ENCODE measurements at regions not wholly inside any gene's neighbourhood (a gene's known extent, or its start where the extent isn't known, plus 50 kb on each side); places are given as distances from the start of the nearest gene placed in this dataset.
"Not testable (repeated sequence)": the region's sequence is repeated elsewhere in the genome, so short reads cannot be mapped to it uniquely, and the experiment has no call there.

DNA sequence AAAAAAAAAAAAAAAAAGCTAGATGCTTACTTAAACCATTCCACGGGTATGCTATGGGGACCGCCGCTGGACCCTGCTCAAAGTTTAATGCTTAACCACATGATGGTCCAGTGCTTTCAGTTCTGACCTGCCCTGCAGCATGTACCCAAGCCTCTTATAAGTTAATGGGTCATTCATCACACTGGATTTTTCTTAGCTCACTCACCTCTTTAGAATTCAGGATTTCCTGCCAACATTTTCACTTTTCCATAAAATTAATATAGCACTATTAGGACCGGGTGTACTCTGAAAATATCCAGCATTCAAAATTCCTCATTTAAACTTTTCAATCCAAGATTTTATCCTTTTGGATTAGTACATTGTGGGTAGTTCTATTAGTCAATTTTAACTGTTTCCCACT, 140.8 kb downstream of the ALDH8A1 start:
- no peak overlapping the region for H3K4me3 ChIP-seq (ENCODE audit: extremely low read depth, insufficient read depth, low read length, poor library complexity, severe bottlenecking)
- 78 to 100% methylated on average over 3 of the region's 4 CpGs for WGBS, 2 experiments (ENCODE audit: insufficient coverage in 2 of 2)
- H3K9me3 ChIP-seq (ENCODE audit: control insufficient read depth, low read length), result no peaks in the 10 kb centered on the region
- no peaks in the 10 kb centered on the region for H3K4me1 ChIP-seq (ENCODE audit: control insufficient read depth, insufficient read depth, low read length, poor library complexity, severe bottlenecking)
- H3K36me3 ChIP-seq (ENCODE audit: control insufficient read depth, insufficient read depth, low read length), result no peaks in the 10 kb centered on the region
- no peak overlapping the region for H3K27ac ChIP-seq (ENCODE audit: low read depth, low read length, severe bottlenecking)

DNA sequence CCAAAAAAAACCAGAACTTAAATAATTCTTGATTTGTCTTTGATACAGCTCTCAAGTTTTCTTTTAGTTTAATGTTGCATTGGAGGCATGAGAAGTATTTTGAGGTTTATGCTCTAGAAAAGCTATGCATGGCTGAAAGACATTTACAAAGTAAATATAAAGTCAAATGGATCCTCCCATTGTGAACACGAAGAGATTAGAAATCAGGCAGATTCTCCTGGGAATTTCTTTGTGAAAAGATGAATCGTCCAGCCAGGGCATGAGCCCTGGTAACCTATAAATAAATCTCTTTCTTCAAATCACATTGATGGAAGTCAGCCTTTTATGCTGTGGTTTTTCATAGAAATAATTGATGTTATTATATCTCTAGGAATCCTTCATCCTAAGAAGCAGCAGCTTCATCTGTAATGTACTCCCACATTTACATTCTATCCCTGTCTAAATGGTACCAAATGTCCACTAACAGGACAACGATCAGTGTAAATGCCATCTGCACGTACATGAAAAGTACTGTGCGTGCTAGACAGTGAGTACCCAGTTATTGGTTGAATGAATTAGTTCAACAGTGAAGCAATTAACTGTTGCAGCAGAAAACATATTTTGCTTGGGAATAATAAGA, 143.6 kb downstream of the ALDH8A1 start:
- H3K4me3 ChIP-seq (ENCODE audit: extremely low read depth, insufficient read depth, low read length, poor library complexity, severe bottlenecking), result no peak overlapping the region
- no peaks in the 10 kb centered on the region for H3K36me3 ChIP-seq (ENCODE audit: control insufficient read depth, insufficient read depth, low read length)
- H3K4me1 ChIP-seq (ENCODE audit: control insufficient read depth, insufficient read depth, low read length, poor library complexity, severe bottlenecking), result peaks cover 10% of the 10 kb centered on the region
- no peak overlapping the region for H3K27ac ChIP-seq (ENCODE audit: low read depth, low read length, severe bottlenecking)
- no peaks in the 10 kb centered on the region for H3K9me3 ChIP-seq (ENCODE audit: control insufficient read depth, low read length)
- 100% methylated on average over 3 of the region's 5 CpGs; no CpG with 5 or more reads in 1 of the 2 experiments for WGBS, 2 experiments (ENCODE audit: insufficient coverage in 2 of 2)

DNA sequence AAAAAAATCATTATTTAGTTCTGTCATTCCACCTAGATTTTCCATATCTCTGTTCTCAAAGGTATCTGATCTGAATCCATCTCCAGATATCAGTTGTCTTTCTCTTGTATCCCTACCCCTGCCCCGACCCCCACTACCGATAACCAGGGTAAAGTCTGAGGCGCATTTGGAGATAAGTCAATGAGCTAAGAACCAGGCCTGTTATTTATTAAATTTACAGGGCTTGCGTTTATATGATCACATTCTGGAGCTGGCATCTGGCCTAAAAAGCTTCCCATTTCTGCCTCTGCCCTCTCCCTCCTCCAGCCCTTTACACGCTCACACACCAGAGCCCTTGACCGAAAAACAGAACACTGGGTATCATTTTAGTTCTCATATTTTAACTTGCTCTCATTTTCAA, 144.7 kb downstream of the ALDH8A1 start:
- H3K9me3 ChIP-seq (ENCODE audit: control insufficient read depth, low read length), result no peaks in the 10 kb centered on the region
- whole genome bisulfite sequencing, 2 experiments (ENCODE audit: insufficient coverage in 2 of 2), result 100% methylated on average over 1 to 5 of the region's 6 CpGs
- H3K36me3 ChIP-seq (ENCODE audit: control insufficient read depth, insufficient read depth, low read length), result no peaks in the 10 kb centered on the region
- no peak overlapping the region for H3K4me3 ChIP-seq (ENCODE audit: extremely low read depth, insufficient read depth, low read length, poor library complexity, severe bottlenecking)
- H3K27ac ChIP-seq (ENCODE audit: low read depth, low read length, severe bottlenecking), result no peak overlapping the region
- peaks cover 10% of the 10 kb centered on the region for H3K4me1 ChIP-seq (ENCODE audit: control insufficient read depth, insufficient read depth, low read length, poor library complexity, severe bottlenecking)

DNA sequence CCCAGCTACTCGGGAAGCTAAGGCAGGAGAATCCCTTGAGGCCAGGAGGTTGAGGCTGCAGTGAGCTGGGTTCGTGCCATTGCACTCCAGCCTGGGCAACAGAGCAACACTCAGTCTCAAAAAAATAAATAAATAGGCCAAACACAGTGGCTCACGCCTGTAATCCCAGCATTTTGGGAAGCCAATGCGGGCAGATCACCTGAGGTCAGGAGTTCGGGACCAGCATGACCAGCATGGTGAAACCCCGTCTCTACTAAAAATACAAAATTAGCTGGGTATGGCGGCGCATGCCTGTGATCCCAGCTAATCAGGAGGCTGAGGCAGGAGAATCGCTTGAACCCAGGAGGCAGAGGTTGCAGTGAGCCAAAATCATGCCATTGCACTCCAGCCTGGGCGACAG, 145.6 kb downstream of the ALDH8A1 start:
- 84 to 91% methylated on average over 8 to 10 of the region's 10 CpGs for whole genome bisulfite sequencing, 2 experiments (ENCODE audit: insufficient coverage in 2 of 2)
- not testable (repeated sequence) for H3K27ac ChIP-seq (ENCODE audit: low read depth, low read length, severe bottlenecking); H3K9me3 ChIP-seq (ENCODE audit: control insufficient read depth, low read length); H3K4me3 ChIP-seq (ENCODE audit: extremely low read depth, insufficient read depth, low read length, poor library complexity, severe bottlenecking); H3K36me3 ChIP-seq (ENCODE audit: control insufficient read depth, insufficient read depth, low read length)
- peaks cover 10% of the 10 kb centered on the region for H3K4me1 ChIP-seq (ENCODE audit: control insufficient read depth, insufficient read depth, low read length, poor library complexity, severe bottlenecking)

DNA sequence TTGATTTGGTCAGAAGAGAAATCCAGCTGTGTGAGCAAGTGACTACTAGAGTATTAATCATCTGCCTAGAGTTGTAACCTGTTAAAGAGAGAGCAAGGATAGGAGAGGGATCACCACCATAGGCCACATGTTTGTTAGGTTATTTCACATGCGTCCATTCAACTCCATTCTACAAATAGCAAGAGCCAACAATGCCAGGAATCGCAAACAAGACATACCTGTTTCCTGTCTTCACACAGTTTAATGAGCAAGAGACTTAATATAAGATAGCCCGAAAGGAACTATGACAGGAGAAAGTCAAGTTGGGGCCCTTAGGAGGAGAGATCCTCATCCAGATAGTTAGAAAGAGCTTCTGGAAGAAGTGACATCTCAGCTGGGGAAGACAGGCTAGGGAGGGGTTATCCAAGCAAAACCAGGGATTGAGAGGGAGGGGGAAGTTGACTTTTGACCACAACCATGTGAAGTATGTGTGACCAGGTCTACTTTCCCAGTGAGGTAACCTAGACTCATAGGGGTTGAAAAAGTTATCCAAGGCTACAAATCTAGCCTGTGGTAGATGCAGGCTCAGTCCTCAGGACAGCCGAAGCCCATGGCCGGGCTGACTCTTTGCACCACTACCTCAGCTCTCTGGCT, 147.4 kb downstream of the ALDH8A1 start:
- peaks cover 10% of the 10 kb centered on the region for H3K4me1 ChIP-seq (ENCODE audit: control insufficient read depth, insufficient read depth, low read length, poor library complexity, severe bottlenecking)
- no peaks in the 10 kb centered on the region for H3K9me3 ChIP-seq (ENCODE audit: control insufficient read depth, low read length)
- H3K36me3 ChIP-seq (ENCODE audit: control insufficient read depth, insufficient read depth, low read length), result no peaks in the 10 kb centered on the region
- H3K4me3 ChIP-seq (ENCODE audit: extremely low read depth, insufficient read depth, low read length, poor library complexity, severe bottlenecking), result no peak overlapping the region
- H3K27ac ChIP-seq (ENCODE audit: low read depth, low read length, severe bottlenecking), result no peak overlapping the region
- 87 to 88% methylated on average over 2 to 3 of the region's 5 CpGs for WGBS, 2 experiments (ENCODE audit: insufficient coverage in 2 of 2)

DNA sequence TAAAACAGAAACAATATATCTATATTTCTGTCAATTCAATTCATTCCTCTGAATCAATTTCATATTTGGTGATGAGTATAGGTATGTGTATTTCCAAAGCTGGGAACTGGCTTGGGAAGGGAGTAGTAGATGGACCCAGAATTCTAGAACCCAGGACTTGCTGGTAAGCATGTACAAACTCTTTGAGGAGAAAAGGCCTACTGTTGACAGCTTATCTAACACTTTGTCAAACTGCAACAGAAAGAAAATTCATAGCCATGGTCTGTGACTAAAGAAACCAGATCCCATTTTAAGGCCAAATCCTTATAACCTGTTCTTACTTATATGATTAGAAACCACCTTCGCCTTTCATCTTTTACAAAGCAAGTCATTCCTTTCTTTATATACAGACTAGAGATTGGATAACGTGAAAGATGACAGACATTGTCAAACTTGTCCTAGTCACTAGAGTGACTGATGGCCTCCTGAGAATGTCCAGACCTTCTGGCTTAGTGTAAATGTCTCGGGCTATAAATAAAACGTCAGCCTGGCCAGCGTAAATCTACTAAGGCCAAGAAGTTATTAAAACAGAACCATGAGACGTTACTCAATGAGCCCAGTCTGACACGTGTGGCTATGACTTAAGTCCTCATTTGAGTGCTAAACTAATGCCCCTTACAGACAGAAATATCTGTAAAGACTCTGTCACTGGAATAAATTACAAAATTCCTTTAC, 152.3 kb downstream of the ALDH8A1 start:
- no peaks in the 10 kb centered on the region for H3K9me3 ChIP-seq (ENCODE audit: control insufficient read depth, low read length)
- H3K4me3 ChIP-seq (ENCODE audit: extremely low read depth, insufficient read depth, low read length, poor library complexity, severe bottlenecking), result no peak overlapping the region

DNA sequence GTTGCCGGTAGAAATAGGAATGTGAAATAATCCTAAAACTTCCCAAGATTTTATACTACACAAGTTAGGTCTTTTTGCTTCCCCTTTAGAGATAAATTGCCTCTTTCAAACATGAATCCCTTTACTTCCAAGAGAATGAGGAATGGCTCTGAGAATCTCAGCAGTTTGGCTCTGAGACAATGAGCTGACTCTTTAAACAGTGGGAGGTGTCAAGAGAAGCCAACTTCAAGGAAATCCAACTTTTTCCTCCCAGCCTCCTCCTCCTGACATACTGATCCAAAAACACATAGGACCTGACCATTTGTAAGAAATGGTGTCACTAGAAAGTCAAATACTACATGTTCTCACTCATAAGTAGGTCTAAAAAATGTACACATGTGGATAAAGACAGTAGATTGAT, 154.2 kb downstream of the ALDH8A1 start:
- Histone ChIP-seq H3K4me1 (ENCODE audit: control insufficient read depth, insufficient read depth, low read length, poor library complexity, severe bottlenecking) (no peaks in the 10 kb centered on the region), H3K9me3 (ENCODE audit: control insufficient read depth, low read length) (peaks cover 5% of the 10 kb centered on the region), H3K4me3 (ENCODE audit: extremely low read depth, insufficient read depth, low read length, poor library complexity, severe bottlenecking) (no peak overlapping the region), H3K27ac (ENCODE audit: low read depth, low read length, severe bottlenecking) (no peak overlapping the region), H3K36me3 (ENCODE audit: control insufficient read depth, insufficient read depth, low read length) (no peaks in the 10 kb centered on the region)
- WGBS, 2 experiments (ENCODE audit: insufficient coverage in 2 of 2), result no CpG with 5 or more reads among the region's 1 CpG

More for the DNA sequence above, 152.3 kb downstream of the ALDH8A1 start:
- no peak overlapping the region for H3K27ac ChIP-seq (ENCODE audit: low read depth, low read length, severe bottlenecking)
- no peaks in the 10 kb centered on the region for H3K36me3 ChIP-seq (ENCODE audit: control insufficient read depth, insufficient read depth, low read length)
- WGBS, 2 experiments (ENCODE audit: insufficient coverage in 2 of 2), result 83 to 98% methylated on average over 6 to 7 of the region's 7 CpGs
- H3K4me1 ChIP-seq (ENCODE audit: control insufficient read depth, insufficient read depth, low read length, poor library complexity, severe bottlenecking), result peaks cover 4% of the 10 kb centered on the region

DNA sequence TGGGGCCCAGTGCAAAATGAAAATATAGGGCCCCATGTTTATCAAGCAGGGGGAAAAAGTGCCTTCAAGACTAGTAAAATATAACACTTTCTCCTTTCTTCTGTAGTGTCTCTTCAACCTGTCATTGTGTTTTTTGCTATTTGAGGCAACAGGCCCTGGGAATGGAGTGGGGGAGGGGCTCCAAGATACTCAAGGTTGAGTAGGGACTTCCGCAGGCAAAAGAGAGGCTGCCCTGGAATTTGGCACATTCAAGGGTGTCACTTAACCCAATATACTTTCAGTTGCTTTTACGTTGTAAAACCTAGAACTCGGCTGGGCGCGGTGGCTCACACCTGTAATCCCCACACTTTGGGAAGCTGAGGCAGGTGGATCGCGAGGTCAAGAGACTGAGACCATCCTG, 154.9 kb downstream of the ALDH8A1 start:
- Histone ChIP-seq H3K27ac (ENCODE audit: low read depth, low read length, severe bottlenecking) (no peak overlapping the region), H3K4me3 (ENCODE audit: extremely low read depth, insufficient read depth, low read length, poor library complexity, severe bottlenecking) (no peak overlapping the region), H3K36me3 (ENCODE audit: control insufficient read depth, insufficient read depth, low read length) (no peaks in the 10 kb centered on the region), H3K4me1 (ENCODE audit: control insufficient read depth, insufficient read depth, low read length, poor library complexity, severe bottlenecking) (no peaks in the 10 kb centered on the region), H3K9me3 (ENCODE audit: control insufficient read depth, low read length) (peaks cover 5% of the 10 kb centered on the region)
- 92 to 94% methylated on average over 7 of the region's 7 CpGs for WGBS, 2 experiments (ENCODE audit: insufficient coverage in 2 of 2)

DNA sequence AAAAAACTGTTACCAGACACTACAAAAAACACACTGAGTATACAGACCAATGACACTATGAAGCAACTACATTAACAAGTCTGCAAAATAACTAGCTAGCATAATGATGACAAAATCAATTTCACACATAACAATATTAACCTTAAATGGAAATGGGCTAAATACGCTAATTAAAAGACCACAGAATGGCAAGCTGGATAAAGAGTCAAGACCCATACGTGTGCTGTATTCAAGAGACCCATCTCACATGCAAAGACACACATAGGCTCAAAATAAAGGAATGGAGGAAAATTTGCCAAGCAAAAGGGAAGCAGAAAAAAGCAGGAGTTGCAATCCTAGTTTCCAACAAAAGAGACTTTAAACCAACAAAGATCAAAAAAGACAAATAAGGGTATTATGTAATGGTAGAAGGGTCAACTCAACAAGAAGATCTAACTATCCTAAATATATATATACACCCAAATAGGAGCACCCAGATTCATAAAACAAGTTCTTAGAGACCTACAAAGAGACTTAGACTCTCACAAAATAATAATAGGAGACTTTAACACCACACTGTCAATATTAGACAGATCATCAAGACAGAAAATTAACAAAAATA, 158.6 kb downstream of the ALDH8A1 start:
- not testable (repeated sequence) for H3K4me1 ChIP-seq (ENCODE audit: control insufficient read depth, insufficient read depth, low read length, poor library complexity, severe bottlenecking); H3K27ac ChIP-seq (ENCODE audit: low read depth, low read length, severe bottlenecking); H3K36me3 ChIP-seq (ENCODE audit: control insufficient read depth, insufficient read depth, low read length); H3K9me3 ChIP-seq (ENCODE audit: control insufficient read depth, low read length); H3K4me3 ChIP-seq (ENCODE audit: extremely low read depth, insufficient read depth, low read length, poor library complexity, severe bottlenecking)
- 100% methylated on average over 1 of the region's 2 CpGs; no CpG with 5 or more reads in 1 of the 2 experiments for WGBS, 2 experiments (ENCODE audit: insufficient coverage in 2 of 2)

DNA sequence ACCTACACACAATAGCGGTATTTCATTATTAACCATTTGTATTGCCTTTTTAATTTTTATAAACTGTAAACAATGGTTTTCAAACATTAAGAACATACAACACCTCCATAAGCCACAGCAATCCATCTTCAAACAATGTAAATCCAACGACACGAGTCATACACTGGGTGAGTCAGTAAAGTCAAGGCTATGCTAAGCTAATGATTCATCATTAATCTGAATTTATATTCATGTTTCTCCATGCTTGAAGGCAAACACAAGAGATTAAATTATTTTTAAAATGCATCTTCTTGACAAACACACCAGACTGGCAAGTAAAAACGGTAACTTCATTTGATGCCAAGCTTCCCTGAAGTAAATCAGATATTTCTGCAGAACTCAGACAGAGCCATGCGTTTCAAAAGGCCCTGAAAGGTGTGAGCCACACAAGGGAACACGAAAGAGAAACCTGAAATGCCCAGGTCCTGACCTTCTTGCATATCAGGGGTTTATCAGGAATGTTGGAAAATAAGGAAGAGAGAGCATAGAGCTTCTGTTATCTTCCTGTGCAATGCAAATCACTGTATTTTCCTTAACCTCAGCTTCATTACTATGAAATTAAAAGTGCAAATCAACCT, 162.5 kb downstream of the ALDH8A1 start:
- Histone ChIP-seq H3K9me3 (ENCODE audit: control insufficient read depth, low read length) (peaks cover 5% of the 10 kb centered on the region), H3K4me1 (ENCODE audit: control insufficient read depth, insufficient read depth, low read length, poor library complexity, severe bottlenecking) (no peaks in the 10 kb centered on the region), H3K4me3 (ENCODE audit: extremely low read depth, insufficient read depth, low read length, poor library complexity, severe bottlenecking) (no peak overlapping the region), H3K36me3 (ENCODE audit: control insufficient read depth, insufficient read depth, low read length) (no peaks in the 10 kb centered on the region), H3K27ac (ENCODE audit: low read depth, low read length, severe bottlenecking) (no peak overlapping the region)
- 59 to 80% methylated on average over 2 to 5 of the region's 6 CpGs for WGBS, 2 experiments (ENCODE audit: insufficient coverage in 2 of 2)

Data from mesodermal cell (in vitro differentiated cells).